ENCODE measurements at regions not wholly inside any gene's neighbourhood (a gene's known extent, or its start where the extent isn't known, plus 50 kb on each side); places are given as distances from the start of the nearest gene placed in this dataset.

DNA sequence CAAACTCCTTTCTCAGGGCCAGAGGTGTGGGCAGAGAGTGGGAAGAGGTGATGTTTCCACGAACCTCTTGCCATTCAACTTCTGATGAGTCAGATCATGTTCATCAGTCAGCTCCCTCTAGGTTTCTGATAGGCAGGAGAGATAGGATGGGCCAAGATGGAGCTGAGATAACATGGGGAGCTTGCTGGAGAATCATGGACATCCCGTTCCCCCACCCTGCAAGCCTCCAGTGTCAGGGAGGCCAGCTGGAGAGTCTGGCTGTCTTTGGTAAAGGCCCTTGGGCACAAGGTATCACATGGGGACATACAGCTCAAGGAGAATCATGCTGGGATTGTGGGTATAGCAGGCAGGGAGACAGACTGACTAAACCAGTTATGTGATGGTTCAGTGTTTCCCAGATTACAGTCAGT is 136.0 kb upstream of the IRX3 start:
- Histone ChIP-seq H3K4me3 (no peak overlapping the region), H3K4me1 (replicated peaks in 1 of 2) (peaks cover 3 to 4% of the 10 kb centered on the region in 2 donors), H3K27ac (no peak overlapping the region)
- ATAC-seq (replicated peaks in 6 of 8): no peak
- 81 to 100% (median 82%) methylated on average over 1 to 2 of the region's 2 CpGs; no CpG with 5 or more reads in 7 of the 10 experiments for WGBS, 10 experiments
- in situ Hi-C loops (cut with MboI; ENCODE audit: low pct_unique_long_range_greater_than_20kb in 2 of 9, low sequenced_read_pairs in 9 of 9, unreplicated experiment in 9 of 9): no loop called here

DNA sequence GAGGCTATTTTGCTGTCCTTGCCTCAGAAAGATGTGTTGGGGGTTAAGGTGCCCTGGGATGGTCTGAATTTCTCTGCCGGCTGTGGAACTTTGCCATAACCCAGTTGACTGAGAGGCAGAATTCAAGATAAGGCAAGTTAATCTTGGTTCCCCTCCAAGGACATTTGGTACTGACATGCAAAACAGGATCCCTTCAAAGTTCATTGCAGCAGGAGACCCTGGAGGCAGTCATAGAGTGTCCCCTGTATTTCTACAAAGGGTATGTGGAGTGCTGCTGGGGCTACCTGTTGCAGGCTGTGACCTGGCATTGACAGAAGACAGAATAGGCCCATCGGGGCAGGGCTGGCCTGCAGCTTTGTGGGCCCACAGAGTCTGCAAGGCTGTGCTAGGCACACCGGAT is 135.6 kb upstream of the IRX3 start:
- Histone ChIP-seq H3K4me3 (no peak overlapping the region), H3K4me1 (replicated peaks in 1 of 2) (peaks cover 3 to 5% of the 10 kb centered on the region in 2 donors), H3K27ac (no peak overlapping the region)
- 60 to 100% (median 83%) methylated on average over 1 of the region's 3 CpGs; no CpG with 5 or more reads in 5 of the 10 experiments for WGBS, 10 experiments
- in situ Hi-C loops (cut with MboI; ENCODE audit: low pct_unique_long_range_greater_than_20kb in 2 of 9, low sequenced_read_pairs in 9 of 9, unreplicated experiment in 9 of 9): no loop called here
- no peak for ATAC-seq (replicated peaks in 6 of 8)

GRCh38 chr16:54421220-54421619 is 134.6 kb upstream of the IRX3 start:
- ATAC-seq (replicated peaks in 6 of 8): no peak
- WGBS, 10 experiments: 80 to 100% (median 100%) methylated on average over 1 of the region's 1 CpG; no CpG with 5 or more reads in 1 of the 10 experiments
- H3K4me3 ChIP-seq: no peak overlapping the region
- no peak overlapping the region for H3K27ac ChIP-seq
- peaks cover 0 to 5% of the 10 kb centered on the region in 2 donors for H3K4me1 ChIP-seq (replicated peaks in 1 of 2)
- in situ Hi-C loops (cut with MboI; ENCODE audit: low pct_unique_long_range_greater_than_20kb in 2 of 9, low sequenced_read_pairs in 9 of 9, unreplicated experiment in 9 of 9): no loop called here

- ATAC-seq (replicated peaks in 6 of 8): no peak
- Histone ChIP-seq H3K27ac (no peak overlapping the region), H3K4me1 (replicated peaks in 1 of 2) (peaks cover 3 to 5% of the 10 kb centered on the region in 2 donors), H3K4me3 (no peak overlapping the region)
- WGBS, 10 experiments: 30 to 94% (median 83%) methylated on average over 1 to 3 of the region's 3 CpGs; no CpG with 5 or more reads in 1 of the 10 experiments
- in situ Hi-C loops (cut with MboI; ENCODE audit: low pct_unique_long_range_greater_than_20kb in 2 of 9, low sequenced_read_pairs in 9 of 9, unreplicated experiment in 9 of 9): no loop called here
Observed at GRCh38 chr16:54418903-54419302, 132.3 kb upstream of the IRX3 start.

- in situ Hi-C loops (cut with MboI; ENCODE audit: low pct_unique_long_range_greater_than_20kb in 2 of 9, low sequenced_read_pairs in 9 of 9, unreplicated experiment in 9 of 9): no loop called here
- no peak for ATAC-seq (replicated peaks in 6 of 8)
- Histone ChIP-seq H3K27ac (no peak overlapping the region), H3K4me1 (replicated peaks in 1 of 2) (peaks cover 16% of the 10 kb centered on the region in 2 donors), H3K4me3 (no peak overlapping the region)
- 38 to 80% (median 54%) methylated on average over 1 to 2 of the region's 2 CpGs; no CpG with 5 or more reads in 3 of the 10 experiments for WGBS, 10 experiments
Observed at GRCh38 chr16:54417384-54417783, 130.8 kb upstream of the IRX3 start.

GRCh38 chr16:54414671-54415070 is 128.1 kb upstream of the IRX3 start:
- Histone ChIP-seq H3K4me3 (no peak overlapping the region), H3K4me1 (replicated peaks in 1 of 2) (peaks cover 35 to 38% of the 10 kb centered on the region in 2 donors), H3K27ac (no peak overlapping the region)
- in situ Hi-C loops (cut with MboI; ENCODE audit: low pct_unique_long_range_greater_than_20kb in 2 of 9, low sequenced_read_pairs in 9 of 9, unreplicated experiment in 9 of 9): no loop called here
- no peak for ATAC-seq (replicated peaks in 6 of 8)
- WGBS, 10 experiments: 80 to 100% (median 89%) methylated on average over 1 to 6 of the region's 7 CpGs; no CpG with 5 or more reads in 1 of the 10 experiments

- ATAC-seq (replicated peaks in 6 of 8): peak in 2 of 8 experiments; percentile 27 to 41
- in situ Hi-C loops (cut with MboI; ENCODE audit: low pct_unique_long_range_greater_than_20kb in 2 of 9, low sequenced_read_pairs in 9 of 9, unreplicated experiment in 9 of 9): no loop called here
Observed at GRCh38 chr16:54412777-54413455, 126.3 kb upstream of the IRX3 start.

GRCh38 chr16:54412037-54412436 is 125.5 kb upstream of the IRX3 start:
- Histone ChIP-seq H3K27ac (peak overlapping the region; percentile 47 to 49), H3K4me3 (peak overlapping the region in 1 of 5 donors; percentile 6), H3K4me1 (replicated peaks in 1 of 2) (peaks cover 33 to 41% of the 10 kb centered on the region in 2 donors)
- ATAC-seq (replicated peaks in 6 of 8): peak in 5 of 8 experiments; percentile 48 to 83 (median 76)
- in situ Hi-C loops (cut with MboI; ENCODE audit: low pct_unique_long_range_greater_than_20kb in 2 of 9, low sequenced_read_pairs in 9 of 9, unreplicated experiment in 9 of 9): no loop called here
- 0 to 80% (median 0%) methylated on average over 1 to 8 of the region's 11 CpGs; no CpG with 5 or more reads in 5 of the 10 experiments for WGBS, 10 experiments

More at GRCh38 chr16:54412777-54413455, 126.3 kb upstream of the IRX3 start:
- H3K27ac ChIP-seq: no peak overlapping the region
- peaks cover 37 to 41% of the 10 kb centered on the region in 2 donors for H3K4me1 ChIP-seq (replicated peaks in 1 of 2)
- WGBS, 10 experiments: 13 to 100% (median 79%) methylated on average over 1 to 7 of the region's 7 CpGs
- no peak overlapping the region for H3K4me3 ChIP-seq

- H3K27ac ChIP-seq: peak overlapping the region; percentile 47 to 49
- H3K4me3 ChIP-seq: peak overlapping the region in 2 of 5 donors; percentile 3 to 6
- in situ Hi-C loops (cut with MboI; ENCODE audit: low pct_unique_long_range_greater_than_20kb in 2 of 9, low sequenced_read_pairs in 9 of 9, unreplicated experiment in 9 of 9): no loop called here
- H3K4me1 ChIP-seq (replicated peaks in 1 of 2): peaks cover 33 to 41% of the 10 kb centered on the region in 2 donors
- ATAC-seq (replicated peaks in 6 of 8): peak in 5 of 8 experiments; percentile 87 to 95 (median 89)
- 17 to 65% (median 54%) methylated on average over 1 to 9 of the region's 11 CpGs; no CpG with 5 or more reads in 4 of the 10 experiments for WGBS, 10 experiments
Observed at GRCh38 chr16:54411544-54411943, 125.0 kb upstream of the IRX3 start.

- Histone ChIP-seq H3K4me3 (no peak overlapping the region), H3K27ac (no peak overlapping the region), H3K4me1 (replicated peaks in 1 of 2) (peaks cover 33 to 41% of the 10 kb centered on the region in 2 donors)
- WGBS, 10 experiments: 6 to 80% (median 54%) methylated on average over 1 to 6 of the region's 8 CpGs; no CpG with 5 or more reads in 4 of the 10 experiments
- no peak for ATAC-seq (replicated peaks in 6 of 8)
- in situ Hi-C loops (cut with MboI; ENCODE audit: low pct_unique_long_range_greater_than_20kb in 2 of 9, low sequenced_read_pairs in 9 of 9, unreplicated experiment in 9 of 9): no loop called here
Observed at GRCh38 chr16:54409982-54410381, 123.4 kb upstream of the IRX3 start.

DNA sequence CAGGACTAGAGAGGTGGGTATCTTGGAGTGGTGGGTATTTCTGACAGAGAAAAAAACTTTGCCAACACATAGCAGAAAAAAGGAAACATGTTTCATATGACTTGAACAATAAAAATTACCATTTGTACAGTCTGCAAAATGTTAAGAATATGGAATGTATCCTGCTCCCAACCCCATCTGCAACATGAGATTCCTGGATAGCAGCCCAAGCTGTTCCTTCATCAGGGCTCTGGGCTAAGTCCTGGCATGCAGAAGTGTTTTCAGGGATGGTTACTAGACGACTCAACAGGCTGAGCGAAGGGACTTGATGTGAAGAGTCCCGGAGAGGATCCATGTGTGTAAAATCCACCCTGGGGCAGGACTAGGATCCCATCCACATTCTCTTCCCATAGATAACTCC is 121.0 kb upstream of the IRX3 start:
- ATAC-seq (replicated peaks in 6 of 8): peak in 2 of 8 experiments; percentile 36 to 38
- 20 to 100% (median 70%) methylated on average over 1 to 3 of the region's 3 CpGs; no CpG with 5 or more reads in 6 of the 10 experiments for WGBS, 10 experiments
- Histone ChIP-seq H3K4me1 (replicated peaks in 1 of 2) (peaks cover 24 to 27% of the 10 kb centered on the region in 2 donors), H3K27ac (no peak overlapping the region), H3K4me3 (no peak overlapping the region)
- in situ Hi-C loops (cut with MboI; ENCODE audit: low pct_unique_long_range_greater_than_20kb in 2 of 9, low sequenced_read_pairs in 9 of 9, unreplicated experiment in 9 of 9): no loop called here

DNA sequence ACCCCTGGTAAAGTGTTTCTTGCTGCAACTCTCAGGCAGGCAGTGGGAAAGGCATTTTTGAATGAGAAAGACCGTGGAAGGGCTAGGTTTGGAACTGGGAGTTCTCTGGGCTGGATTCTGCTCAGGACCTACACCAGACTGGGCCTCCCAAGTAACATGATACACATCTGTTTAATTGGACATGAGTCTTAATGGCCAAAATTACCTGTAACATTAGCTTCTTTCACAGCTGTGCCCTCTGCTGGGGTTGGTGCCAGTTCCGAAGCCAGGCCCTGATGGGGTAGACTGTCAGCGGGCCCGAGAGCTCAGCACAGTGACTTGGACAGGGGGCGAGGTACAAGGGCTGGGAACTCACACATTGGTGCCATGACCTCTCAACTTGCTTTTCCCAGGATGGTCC is 118.9 kb upstream of the IRX3 start:
- WGBS, 10 experiments: 47 to 100% (median 100%) methylated on average over 1 to 2 of the region's 5 CpGs; no CpG with 5 or more reads in 5 of the 10 experiments

DNA sequence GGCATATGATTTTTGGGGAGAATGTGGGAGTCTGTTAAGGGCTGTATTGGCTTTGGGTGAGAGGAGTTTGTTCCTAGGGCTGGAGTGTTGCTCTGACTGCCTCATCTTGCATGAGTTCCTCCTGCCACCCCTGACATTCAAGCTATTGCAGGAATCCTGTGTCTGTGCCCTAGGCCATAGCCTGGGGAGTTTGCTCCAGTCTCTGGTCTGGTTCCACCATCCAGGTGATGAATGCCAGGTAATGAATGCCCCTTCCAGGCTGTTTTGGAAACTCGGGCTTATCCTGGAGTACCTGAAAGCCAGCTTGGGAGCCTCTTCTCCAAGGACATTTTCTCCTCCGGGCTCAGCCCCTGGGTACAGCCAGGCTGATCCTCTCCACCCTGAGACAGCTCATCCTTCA is 117.0 kb upstream of the IRX3 start:
- no peak overlapping the region for H3K4me3 ChIP-seq
- WGBS, 10 experiments: 20 to 100% (median 100%) methylated on average over 1 of the region's 2 CpGs; no CpG with 5 or more reads in 6 of the 10 experiments
- in situ Hi-C loops (cut with MboI; ENCODE audit: low pct_unique_long_range_greater_than_20kb in 2 of 9, low sequenced_read_pairs in 9 of 9, unreplicated experiment in 9 of 9): no loop called here
- no peak for ATAC-seq (replicated peaks in 6 of 8)
- no peaks in the 10 kb centered on the region for H3K4me1 ChIP-seq (replicated peaks in 1 of 2)
- H3K27ac ChIP-seq: no peak overlapping the region

More for the DNA sequence above, 118.9 kb upstream of the IRX3 start:
- ATAC-seq (replicated peaks in 6 of 8): no peak
- no peak overlapping the region for H3K27ac ChIP-seq
- H3K4me1 ChIP-seq (replicated peaks in 1 of 2): peaks cover 3 to 5% of the 10 kb centered on the region in 2 donors
- in situ Hi-C loops (cut with MboI; ENCODE audit: low pct_unique_long_range_greater_than_20kb in 2 of 9, low sequenced_read_pairs in 9 of 9, unreplicated experiment in 9 of 9): no loop called here
- H3K4me3 ChIP-seq: no peak overlapping the region
